ENCODE measurements at regions not wholly inside any gene's neighbourhood (a gene's known extent, or its start where the extent isn't known, plus 50 kb on each side); places are given as distances from the start of the nearest gene placed in this dataset.

GRCh38 chr15:93816815-93817214 is 414.5 kb upstream of the MCTP2 start:
- TF ChIP-seq POLR2A (IDR thresholded peaks at IDR 0.05) (no peak), CTCF (IDR thresholded peaks at IDR 0.05) (no peak)
